Activated T-helper 2 cell treated with anti-CD3 and anti-CD28 coated beads, Interferon-gamma antibody, Interleukin-2, Interleukin-4, amounts not matched to agents 10 μg/mL and 5 μg/mL and 100 μg/mL, durations not matched to agents 14 hours and 24 hours and 36 hours (primary cell): ENCODE measurements at regions not wholly inside any gene's neighbourhood (a gene's known extent, or its start where the extent isn't known, plus 50 kb on each side); places are given as distances from the start of the nearest gene placed in this dataset.
A peak's percentile ranks its signal among the peaks of the same experiment; 100 is the strongest.

Experiments
- DNase-seq: peaks from one replicate; pipeline ENCODE4 v3.0.0; 2021; ENCODE audit warnings: low spot score
- H3K27ac Mint-ChIP-seq: one replicate; pipeline ENCODE4 v1.8.0; 2021; ENCODE audit warnings: mixed read lengths
- H3K27me3 Mint-ChIP-seq: one replicate; pipeline ENCODE4 v1.8.0; 2021; ENCODE audit warnings: low read depth, mixed read lengths
- H3K36me3 Mint-ChIP-seq: one replicate; pipeline ENCODE4 v1.8.0; 2021; ENCODE audit warnings: low read depth, mixed read lengths
- H3K4me1 Mint-ChIP-seq: one replicate; pipeline ENCODE4 v1.8.0; 2021; ENCODE audit warnings: low read depth, mixed read lengths
- H3K4me3 Mint-ChIP-seq: one replicate; pipeline ENCODE4 v1.8.0; 2021; ENCODE audit warnings: low read depth, mild to moderate bottlenecking, moderate library complexity, mixed read lengths
- H3K9me3 Mint-ChIP-seq: one replicate; pipeline ENCODE4 v1.8.0; 2021; ENCODE audit warnings: mixed read lengths
- intact Hi-C: fragments of 100-400 bp; cut with micrococcal nuclease; formaldehyde crosslinking; loops from one replicate; pipeline ENCODE4 v1.15.1; 2023

- no peak overlapping the region for H3K27ac Mint-ChIP-seq
- intact Hi-C loops, result loop anchor here (1.0 to 10.0 kb wide), 4 partner anchors 74 to 220 kb away; partner anchors contain the start of gene KSR1
- H3K27me3 Mint-ChIP-seq, result peaks cover 17% of the 10 kb centered on the region
- no peaks in the 10 kb centered on the region for H3K9me3 Mint-ChIP-seq
- no peaks in the 10 kb centered on the region for H3K36me3 Mint-ChIP-seq
- no peak overlapping the region for H3K4me3 Mint-ChIP-seq
- peaks cover 6% of the 10 kb centered on the region for H3K4me1 Mint-ChIP-seq
- peak; percentile 69 for DNase-seq
Observed at GRCh38 chr17:27381007-27381501, 75.2 kb upstream of the KSR1 start.

DNA sequence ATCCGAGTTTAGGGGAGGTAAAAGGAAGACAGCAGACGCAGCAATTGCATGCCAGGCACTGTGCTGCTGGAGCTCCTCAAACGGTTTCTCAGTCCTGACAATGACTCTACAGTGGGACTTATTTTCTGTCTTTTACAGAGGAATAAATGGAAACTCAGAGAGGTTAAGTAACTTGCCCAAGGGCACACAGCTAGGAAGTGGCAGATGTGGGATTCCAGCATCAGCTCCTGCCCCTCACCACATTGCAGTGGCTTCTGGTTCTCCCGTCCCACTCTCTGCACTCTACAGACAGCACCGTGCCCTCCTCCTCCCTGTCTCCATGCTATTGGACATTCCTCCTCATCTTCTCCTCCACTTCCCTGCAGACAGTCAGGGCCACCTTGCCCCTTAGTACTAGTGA, 74.2 kb upstream of the KSR1 start:
- Mint-ChIP-seq H3K27me3 (peaks cover 17% of the 10 kb centered on the region), H3K4me3 (no peak overlapping the region)

GRCh38 chr17:27384261-27384701, 72.0 kb upstream of the KSR1 start:
- intact Hi-C loops, result loop anchor here (10.0 kb wide), 2 partner anchors 71 to 161 kb away; partner anchors contain the start of gene KSR1
- Mint-ChIP-seq H3K4me3 (no peak overlapping the region), H3K27ac (no peak overlapping the region), H3K36me3 (no peaks in the 10 kb centered on the region), H3K4me1 (peaks cover 17% of the 10 kb centered on the region), H3K9me3 (no peaks in the 10 kb centered on the region), H3K27me3 (peaks cover 9% of the 10 kb centered on the region)
- no peak for DNase-seq

More for the DNA sequence above, 74.2 kb upstream of the KSR1 start:
- no peak for DNase-seq
- intact Hi-C loops, result loop anchor here (10.0 kb wide), 2 partner anchors 73 to 163 kb away; partner anchors contain the start of gene KSR1
- Mint-ChIP-seq H3K9me3 (no peaks in the 10 kb centered on the region), H3K27ac (no peak overlapping the region), H3K36me3 (no peaks in the 10 kb centered on the region), H3K4me1 (peaks cover 6% of the 10 kb centered on the region)

DNA sequence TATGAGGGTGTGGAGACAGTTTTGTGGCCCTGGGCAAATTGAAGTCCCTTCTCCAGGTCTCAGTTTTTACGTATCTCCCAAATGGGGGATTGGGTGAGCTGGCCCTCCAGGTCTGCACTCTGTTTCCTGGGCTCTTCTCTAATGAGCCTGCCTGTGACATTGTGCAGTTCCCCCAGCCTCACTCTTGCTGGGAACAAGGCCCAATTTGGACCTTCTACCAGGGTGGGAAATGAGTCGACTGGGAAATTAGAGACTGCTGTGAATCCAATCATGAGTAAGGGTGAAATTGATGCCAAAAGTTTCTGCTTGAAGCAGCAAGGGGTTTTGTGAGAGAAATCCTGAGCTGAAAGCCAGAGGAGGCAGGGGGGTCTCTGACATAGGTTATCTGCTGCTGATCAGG, 71.5 kb upstream of the KSR1 start:
- no peak overlapping the region for H3K27ac Mint-ChIP-seq
- H3K4me3 Mint-ChIP-seq, result no peak overlapping the region
- H3K4me1 Mint-ChIP-seq, result peaks cover 17% of the 10 kb centered on the region
- no peaks in the 10 kb centered on the region for H3K9me3 Mint-ChIP-seq
- H3K36me3 Mint-ChIP-seq, result no peaks in the 10 kb centered on the region
- intact Hi-C loops, result loop anchor here (10.0 kb wide), 2 partner anchors 70 to 160 kb away; partner anchors contain the start of gene KSR1
- no peak for DNase-seq
- H3K27me3 Mint-ChIP-seq, result peaks cover 5% of the 10 kb centered on the region

GRCh38 chr17:27385626-27386025, 70.6 kb upstream of the KSR1 start:
- no peaks in the 10 kb centered on the region for H3K9me3 Mint-ChIP-seq
- no peaks in the 10 kb centered on the region for H3K36me3 Mint-ChIP-seq
- intact Hi-C loops, result loop anchor here (10.0 kb wide), 2 partner anchors 69 to 159 kb away; partner anchors contain the start of gene KSR1
- H3K4me1 Mint-ChIP-seq, result peaks cover 17% of the 10 kb centered on the region
- no peak overlapping the region for H3K27ac Mint-ChIP-seq
- H3K27me3 Mint-ChIP-seq, result peaks cover 3% of the 10 kb centered on the region
- H3K4me3 Mint-ChIP-seq, result no peak overlapping the region
- no peak for DNase-seq

DNA sequence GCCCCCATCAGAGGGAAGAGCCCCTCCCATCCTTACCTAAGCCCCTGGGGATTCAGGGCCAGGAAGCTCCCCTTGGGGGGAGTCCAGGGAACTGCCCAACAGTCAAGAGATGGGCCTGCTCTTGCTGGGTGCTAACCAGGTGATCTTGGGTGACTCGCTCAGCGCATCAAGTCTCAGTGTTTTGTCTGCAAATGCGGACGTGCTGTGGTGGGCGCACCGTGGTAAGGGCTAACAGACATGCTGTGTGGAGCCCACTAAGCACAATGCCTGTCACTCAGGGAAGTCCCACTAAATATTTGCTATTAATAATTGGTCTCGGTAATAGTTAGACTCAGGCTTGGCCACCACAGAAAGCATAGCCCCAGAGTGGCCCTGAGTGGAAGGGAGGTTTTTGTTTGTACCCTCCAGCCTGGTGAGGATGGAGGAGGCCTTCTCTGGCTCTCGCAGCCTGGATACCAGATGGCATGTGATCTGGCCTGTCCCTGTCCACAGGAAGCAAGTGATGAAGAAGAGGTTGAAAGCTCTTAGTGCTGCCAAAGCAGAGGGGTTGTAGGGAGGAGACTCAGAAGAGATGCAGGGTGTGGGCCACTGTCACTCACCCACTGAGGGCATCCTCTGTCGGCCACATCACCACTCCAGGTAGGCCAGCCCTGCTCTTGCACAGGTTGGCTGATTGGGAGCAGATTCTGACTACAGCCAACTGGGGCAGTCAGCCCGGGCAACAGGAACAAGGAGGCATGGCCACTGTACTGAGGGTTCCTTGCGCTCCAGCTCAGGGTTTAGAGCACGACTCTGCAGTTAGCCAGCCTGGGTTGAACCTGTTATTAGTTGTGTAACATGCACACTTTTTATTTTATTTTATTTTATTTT, 69.8 kb upstream of the KSR1 start:
- Mint-ChIP-seq H3K36me3 (no peaks in the 10 kb centered on the region), H3K27ac (no peak overlapping the region), H3K27me3 (peaks cover 5% of the 10 kb centered on the region), H3K4me3 (no peak overlapping the region), H3K4me1 (peaks cover 11% of the 10 kb centered on the region), H3K9me3 (no peaks in the 10 kb centered on the region)
- DNase-seq, result no peak
- intact Hi-C loops, result loop anchor here (10.0 kb wide), 2 partner anchors 68 to 158 kb away; partner anchors contain the start of gene KSR1

- no peak for DNase-seq
- peaks cover 26% of the 10 kb centered on the region for H3K27me3 Mint-ChIP-seq
- H3K4me3 Mint-ChIP-seq, result no peak overlapping the region
- H3K36me3 Mint-ChIP-seq, result no peaks in the 10 kb centered on the region
- peaks cover 11% of the 10 kb centered on the region for H3K4me1 Mint-ChIP-seq
- intact Hi-C loops, result loop anchor here (10.0 kb wide), 2 partner anchors 65 to 155 kb away; partner anchors contain the start of gene KSR1
- no peak overlapping the region for H3K27ac Mint-ChIP-seq
- H3K9me3 Mint-ChIP-seq, result no peaks in the 10 kb centered on the region
Observed at GRCh38 chr17:27389542-27390140, 66.6 kb upstream of the KSR1 start.

- intact Hi-C loops, result no loop called here
- H3K36me3 Mint-ChIP-seq, result no peaks in the 10 kb centered on the region
- H3K4me3 Mint-ChIP-seq, result no peak overlapping the region
- DNase-seq, result no peak
- peaks cover 33% of the 10 kb centered on the region for H3K27me3 Mint-ChIP-seq
- H3K9me3 Mint-ChIP-seq, result no peaks in the 10 kb centered on the region
- H3K4me1 Mint-ChIP-seq, result peaks cover 11% of the 10 kb centered on the region
- no peak overlapping the region for H3K27ac Mint-ChIP-seq
Observed at GRCh38 chr17:27390540-27390939, 65.7 kb upstream of the KSR1 start.

DNA sequence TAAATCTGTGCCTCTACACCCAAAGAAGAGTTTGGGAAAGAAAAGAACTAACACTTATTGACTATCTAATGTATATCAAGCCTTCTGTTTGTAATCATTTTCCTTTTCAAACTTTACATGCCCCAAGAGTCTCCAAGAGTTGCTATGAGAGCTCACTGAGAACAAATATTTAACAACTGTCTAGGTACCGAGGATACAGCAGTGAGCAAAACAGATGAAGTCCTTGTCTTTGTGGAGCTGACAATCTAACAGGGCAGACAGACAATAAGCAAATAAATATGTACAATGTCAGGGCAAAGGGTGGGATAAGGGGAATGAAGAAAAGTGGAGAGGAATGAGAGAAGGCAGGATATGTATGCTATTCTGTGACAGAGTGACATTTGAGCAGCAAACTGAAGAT, 64.8 kb upstream of the KSR1 start:
- H3K36me3 Mint-ChIP-seq, result no peaks in the 10 kb centered on the region
- no peaks in the 10 kb centered on the region for H3K9me3 Mint-ChIP-seq
- intact Hi-C loops, result no loop called here
- H3K27ac Mint-ChIP-seq, result no peak overlapping the region
- H3K4me1 Mint-ChIP-seq, result peaks cover 11% of the 10 kb centered on the region
- peaks cover 33% of the 10 kb centered on the region for H3K27me3 Mint-ChIP-seq
- DNase-seq, result no peak
- H3K4me3 Mint-ChIP-seq, result no peak overlapping the region

- no peaks in the 10 kb centered on the region for H3K4me1 Mint-ChIP-seq
- no peak overlapping the region for H3K27ac Mint-ChIP-seq
- H3K36me3 Mint-ChIP-seq, result no peaks in the 10 kb centered on the region
- no peak overlapping the region for H3K4me3 Mint-ChIP-seq
- H3K27me3 Mint-ChIP-seq, result peaks cover 38% of the 10 kb centered on the region
- no peaks in the 10 kb centered on the region for H3K9me3 Mint-ChIP-seq
- no peak for DNase-seq
- intact Hi-C loops, result no loop called here
Observed at GRCh38 chr17:27396045-27396444, 60.2 kb upstream of the KSR1 start.

DNA sequence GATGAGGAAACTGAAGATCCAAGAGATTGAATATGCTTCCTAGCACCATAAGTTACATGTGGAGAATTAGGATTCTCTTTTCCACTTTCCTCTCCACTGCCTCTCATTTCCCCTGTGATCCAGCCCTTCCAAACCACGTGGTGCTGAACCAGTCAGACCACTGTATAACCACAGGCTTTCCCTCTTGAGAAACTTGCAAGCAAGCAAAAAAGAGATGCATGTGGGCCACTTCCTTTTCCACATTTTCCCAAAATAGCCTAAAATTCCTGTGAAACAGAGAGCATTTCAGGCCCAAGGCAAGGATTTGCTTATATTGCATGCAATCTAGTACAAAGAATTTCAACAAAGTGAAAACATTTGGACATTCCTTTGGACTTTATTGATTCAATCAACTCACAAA, 59.3 kb upstream of the KSR1 start:
- DNase-seq, result no peak
- Mint-ChIP-seq H3K27me3 (peaks cover 37% of the 10 kb centered on the region), H3K4me1 (no peaks in the 10 kb centered on the region), H3K9me3 (no peaks in the 10 kb centered on the region), H3K4me3 (no peak overlapping the region), H3K36me3 (no peaks in the 10 kb centered on the region), H3K27ac (no peak overlapping the region)
- intact Hi-C loops, result no loop called here

DNA sequence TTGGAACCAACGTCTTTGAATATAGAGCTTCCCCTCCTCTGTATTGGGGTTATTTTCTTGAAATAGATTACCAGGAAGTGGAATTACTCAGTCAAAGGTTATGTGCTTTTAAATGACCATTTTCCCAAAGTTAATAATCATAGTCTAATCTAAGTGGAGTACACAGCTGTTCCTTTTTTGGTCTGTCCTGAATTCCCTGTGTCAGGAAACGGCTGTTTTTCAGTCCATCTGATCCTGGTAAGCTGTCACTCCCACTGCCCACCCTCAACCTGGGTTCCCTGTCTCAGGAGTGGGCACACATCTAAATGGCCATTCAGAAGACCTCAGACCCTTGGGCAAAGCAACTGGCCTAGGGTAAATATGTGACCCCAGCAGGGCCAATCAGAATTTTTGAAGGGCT, 57.6 kb upstream of the KSR1 start:
- peaks cover 28% of the 10 kb centered on the region for H3K27me3 Mint-ChIP-seq
- no peak overlapping the region for H3K4me3 Mint-ChIP-seq
- no peak overlapping the region for H3K27ac Mint-ChIP-seq
- no peaks in the 10 kb centered on the region for H3K4me1 Mint-ChIP-seq
- H3K36me3 Mint-ChIP-seq, result no peaks in the 10 kb centered on the region
- H3K9me3 Mint-ChIP-seq, result no peaks in the 10 kb centered on the region
- no peak for DNase-seq
- intact Hi-C loops, result no loop called here

- Mint-ChIP-seq H3K9me3 (no peaks in the 10 kb centered on the region), H3K27ac (no peak overlapping the region), H3K27me3 (peaks cover 12% of the 10 kb centered on the region), H3K4me1 (no peaks in the 10 kb centered on the region), H3K4me3 (no peak overlapping the region), H3K36me3 (no peaks in the 10 kb centered on the region)
- intact Hi-C loops, result no loop called here
- DNase-seq, result no peak
Observed at GRCh38 chr17:27400991-27401390, 55.3 kb upstream of the KSR1 start.
